DOHH2 (cell line): ENCODE measurements at regions not wholly inside any gene's neighbourhood (a gene's known extent, or its start where the extent isn't known, plus 50 kb on each side); places are given as distances from the start of the nearest gene placed in this dataset.

Experiments used
- H3F3A ChIP-seq: fragments of 200-600 bp; sonication (generic), shearing (Covaris generic); 2 replicates; pipeline ENCODE4 v1.6.0; 2016; ENCODE audit warnings: antibody characterized with exemption, mild to moderate bottlenecking; ENCODE audit not compliant: control insufficient read depth, insufficient read depth
- H3K27ac ChIP-seq: fragments of 200-600 bp; sonication (generic); 2 replicates; pipeline ENCODE4 v1.5.1; 2014; ENCODE audit warnings: low read depth, mild to moderate bottlenecking, low read length, moderate library complexity
- H3K27me3 ChIP-seq: fragments of 200-600 bp; sonication (generic); 2 replicates; pipeline ENCODE4 v1.6.1; 2014; ENCODE audit warnings: mild to moderate bottlenecking, low read length, mixed read lengths; ENCODE audit not compliant: control insufficient read depth
- H3K36me3 ChIP-seq: fragments of 200-600 bp; sonication (generic); 2 replicates; pipeline ENCODE4 v1.6.1; 2014; ENCODE audit warnings: mild to moderate bottlenecking, low read length, moderate library complexity, mixed read lengths; ENCODE audit not compliant: control insufficient read depth
- H3K4me1 ChIP-seq: fragments of 200-600 bp; sonication (generic); 2 replicates; pipeline ENCODE4 v1.6.1; 2014; ENCODE audit warnings: mild to moderate bottlenecking, low read length, mixed read lengths; ENCODE audit not compliant: control insufficient read depth
- H3K4me2 ChIP-seq: fragments of 200-600 bp; sonication (generic); 2 replicates; pipeline ENCODE4 v1.6.0; 2014; ENCODE audit warnings: mild to moderate bottlenecking, low read length, moderate library complexity
- H3K4me3 ChIP-seq: fragments of 200-600 bp; sonication (generic); 2 replicates; pipeline ENCODE4 v1.5.1; 2014; ENCODE audit warnings: mild to moderate bottlenecking, low read length, mixed read lengths
- H3K79me2 ChIP-seq: fragments of 200-600 bp; sonication (generic); 2 replicates; pipeline ENCODE4 v1.6.1; 2014; ENCODE audit warnings: mild to moderate bottlenecking, low read length, mixed read lengths; ENCODE audit not compliant: control insufficient read depth
- H3K9me2 ChIP-seq: fragments of 200-600 bp; sonication (generic); replicated peaks from 2 replicates; pipeline ENCODE4 v1.6.1; 2014; ENCODE audit warnings: mild to moderate bottlenecking, low read length, mixed read lengths; ENCODE audit not compliant: control insufficient read depth
- H3K9me3 ChIP-seq: fragments of 200-600 bp; sonication (generic); 2 replicates; pipeline ENCODE4 v1.6.1; 2014; ENCODE audit warnings: antibody characterized with exemption, low read length, mixed read lengths; ENCODE audit not compliant: control insufficient read depth, insufficient read depth
- H4K20me1 ChIP-seq: fragments of 200-600 bp; sonication (generic); 2 replicates; pipeline ENCODE4 v1.6.0; 2014; ENCODE audit warnings: low read depth, mild to moderate bottlenecking, antibody characterized with exemption, low read length, moderate library complexity; ENCODE audit not compliant: control insufficient read depth, insufficient read depth
- EZH2phosphoT487 ChIP-seq: fragments of 200-600 bp; sonication (generic); IDR thresholded peaks from 2 replicates; pipeline ENCODE4 v1.6.1; 2017; ENCODE audit warnings: borderline replicate concordance, mild to moderate bottlenecking, antibody characterized with exemption, low read length, moderate library complexity, mixed read lengths
- TF ChIP-seq, protein P1 (sequence below): fragments of 200-600 bp; sonication (generic); IDR thresholded peaks from one replicate; pipeline ENCODE4 v1.5.1; 2014; ENCODE audit warnings: antibody characterized with exemption, mild to moderate bottlenecking, low read depth, low read length; ENCODE audit not compliant: poor library complexity, severe bottlenecking

DNA sequence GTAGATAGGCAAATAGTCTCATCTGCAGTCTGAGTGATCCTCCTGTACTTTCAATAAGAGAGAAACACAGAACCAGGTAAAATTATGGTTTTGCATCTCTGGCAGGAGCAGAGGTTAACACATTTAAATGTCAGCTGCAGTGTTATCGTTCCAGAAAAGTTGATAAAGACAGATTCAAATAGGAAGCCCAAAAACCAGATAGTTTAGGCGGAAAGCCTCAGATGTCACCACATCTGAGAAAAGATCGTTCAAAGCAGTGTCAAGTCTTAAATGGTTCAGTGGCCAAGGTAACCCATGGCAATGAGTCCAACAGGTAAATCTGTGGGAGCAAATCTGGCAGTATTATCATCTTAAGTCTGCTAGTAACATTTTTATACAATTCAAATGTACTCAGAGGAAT, 542.1 kb upstream of the MEF2C start:
- H3K27ac ChIP-seq = no peak overlapping the region
- TF ChIP-seq, protein P1, sequence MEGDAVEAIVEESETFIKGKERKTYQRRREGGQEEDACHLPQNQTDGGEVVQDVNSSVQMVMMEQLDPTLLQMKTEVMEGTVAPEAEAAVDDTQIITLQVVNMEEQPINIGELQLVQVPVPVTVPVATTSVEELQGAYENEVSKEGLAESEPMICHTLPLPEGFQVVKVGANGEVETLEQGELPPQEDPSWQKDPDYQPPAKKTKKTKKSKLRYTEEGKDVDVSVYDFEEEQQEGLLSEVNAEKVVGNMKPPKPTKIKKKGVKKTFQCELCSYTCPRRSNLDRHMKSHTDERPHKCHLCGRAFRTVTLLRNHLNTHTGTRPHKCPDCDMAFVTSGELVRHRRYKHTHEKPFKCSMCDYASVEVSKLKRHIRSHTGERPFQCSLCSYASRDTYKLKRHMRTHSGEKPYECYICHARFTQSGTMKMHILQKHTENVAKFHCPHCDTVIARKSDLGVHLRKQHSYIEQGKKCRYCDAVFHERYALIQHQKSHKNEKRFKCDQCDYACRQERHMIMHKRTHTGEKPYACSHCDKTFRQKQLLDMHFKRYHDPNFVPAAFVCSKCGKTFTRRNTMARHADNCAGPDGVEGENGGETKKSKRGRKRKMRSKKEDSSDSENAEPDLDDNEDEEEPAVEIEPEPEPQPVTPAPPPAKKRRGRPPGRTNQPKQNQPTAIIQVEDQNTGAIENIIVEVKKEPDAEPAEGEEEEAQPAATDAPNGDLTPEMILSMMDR = no peak
- TF ChIP-seq EZH2phosphoT487 = no peak
- H3K27me3 ChIP-seq = no peaks in the 10 kb centered on the region
- H3K36me3 ChIP-seq = no peaks in the 10 kb centered on the region
- H3K9me2 ChIP-seq = no peaks in the 10 kb centered on the region
- no peaks in the 10 kb centered on the region for H3K9me3 ChIP-seq
- no peaks in the 10 kb centered on the region for H4K20me1 ChIP-seq
- no peak overlapping the region for H3K4me3 ChIP-seq
- H3K79me2 ChIP-seq = no peaks in the 10 kb centered on the region
- no peaks in the 10 kb centered on the region for H3F3A ChIP-seq
- H3K4me1 ChIP-seq = no peaks in the 10 kb centered on the region
- H3K4me2 ChIP-seq = no peak overlapping the region

GRCh38 chr5:89421035-89421434, 538.1 kb upstream of the MEF2C start:
- Histone ChIP-seq H3K4me3 (no peak overlapping the region), H3K36me3 (no peaks in the 10 kb centered on the region), H3K9me2 (no peaks in the 10 kb centered on the region), H3K4me2 (no peak overlapping the region), H4K20me1 (no peaks in the 10 kb centered on the region), H3K79me2 (no peaks in the 10 kb centered on the region), H3K4me1 (no peaks in the 10 kb centered on the region), H3K27ac (no peak overlapping the region), H3K27me3 (no peaks in the 10 kb centered on the region), H3F3A (no peaks in the 10 kb centered on the region), H3K9me3 (no peaks in the 10 kb centered on the region)
- TF ChIP-seq, protein P1 = no peak
- no peak for TF ChIP-seq EZH2phosphoT487

GRCh38 chr5:89418407-89419085, 535.6 kb upstream of the MEF2C start:
- H3K4me2 ChIP-seq = no peak overlapping the region
- H3K36me3 ChIP-seq = no peaks in the 10 kb centered on the region
- no peaks in the 10 kb centered on the region for H3K9me3 ChIP-seq
- H3K27ac ChIP-seq = no peak overlapping the region
- no peaks in the 10 kb centered on the region for H3K4me1 ChIP-seq
- H3K79me2 ChIP-seq = no peaks in the 10 kb centered on the region
- TF ChIP-seq EZH2phosphoT487 = no peak
- TF ChIP-seq, protein P1 = no peak
- H3K9me2 ChIP-seq = no peaks in the 10 kb centered on the region
- no peaks in the 10 kb centered on the region for H4K20me1 ChIP-seq
- H3K27me3 ChIP-seq = no peaks in the 10 kb centered on the region
- no peak overlapping the region for H3K4me3 ChIP-seq
- H3F3A ChIP-seq = no peaks in the 10 kb centered on the region
